SK-N-MC (cell line): ENCODE measurements at regions not wholly inside any gene's neighbourhood (a gene's known extent, or its start where the extent isn't known, plus 50 kb on each side); places are given as distances from the start of the nearest gene placed in this dataset.

Source experiments
- EZH2 ChIP-seq: fragments of 200-600 bp; sonication (generic); IDR thresholded peaks from one replicate; pipeline ENCODE4 v1.6.1; 2017; ENCODE audit warnings: antibody characterized with exemption
- FOXP2 ChIP-seq: optimal IDR thresholded peaks from 2 replicates; pipeline ENCODE3; 2011; ENCODE audit warnings: mild to moderate bottlenecking, moderate library complexity; ENCODE audit not compliant: insufficient read depth; ENCODE audit errors: extremely low read length, control extremely low read depth
- POLR2AphosphoS5 ChIP-seq: IDR thresholded peaks from 2 replicates; pipeline ENCODE4 v1.6.1; 2012; ENCODE audit warnings: mild to moderate bottlenecking, low read depth, low read length, borderline replicate concordance

- TF ChIP-seq POLR2AphosphoS5: no peak
- TF ChIP-seq EZH2: no peak
- TF ChIP-seq FOXP2: no peak
Measured at GRCh38 chr12:94059394-94060368, 88.7 kb upstream of the PLXNC1 start.
